Neural cell (in vitro differentiated cells): ENCODE measurements at regions not wholly inside any gene's neighbourhood (a gene's known extent, or its start where the extent isn't known, plus 50 kb on each side); places are given as distances from the start of the nearest gene placed in this dataset.

ENCODE experiments used
- H2AFZ ChIP-seq: fragments of 200-600, 300-800 bp; sonication (generic), shearing (Covaris generic); 2 replicates; pipeline ENCODE4 v1.6.0; 2014; ENCODE audit warnings: low read depth, mild to moderate bottlenecking, antibody characterized with exemption, low read length, moderate library complexity
- H3F3A ChIP-seq: fragments of 200-600 bp; shearing (Covaris generic); 2 replicates; pipeline ENCODE4 v1.6.1; 2016; ENCODE audit warnings: mild to moderate bottlenecking, moderate library complexity, mixed read lengths, antibody characterized with exemption, low read length; ENCODE audit not compliant: insufficient read depth, poor library complexity, severe bottlenecking
- H3K27ac ChIP-seq: fragments of 200-600, 300-800 bp; sonication (generic), shearing (Covaris generic); 2 replicates; pipeline ENCODE4 v1.5.1; 2014; ENCODE audit warnings: mild to moderate bottlenecking, low read length, moderate library complexity
- H3K27me3 ChIP-seq: fragments of 300-800, 200-600 bp; sonication (generic), shearing (Covaris generic); 2 replicates; pipeline ENCODE4 v1.6.0; 2014; ENCODE audit warnings: mild to moderate bottlenecking, low read depth, low read length, moderate library complexity; ENCODE audit not compliant: insufficient read depth
- H3K36me3 ChIP-seq: fragments of 300-800, 200-600 bp; sonication (generic), shearing (Covaris generic); 2 replicates; pipeline ENCODE4 v1.5.1; 2014; ENCODE audit warnings: mild to moderate bottlenecking, antibody characterized with exemption, low read length, moderate library complexity; ENCODE audit not compliant: insufficient read depth
- H3K4me2 ChIP-seq: fragments of 300-800, 200-600 bp; sonication (generic), shearing (Covaris generic); 2 replicates; pipeline ENCODE4 v1.6.0; 2014; ENCODE audit warnings: mild to moderate bottlenecking, low read length
- H3K4me3 ChIP-seq: fragments of 300-800, 200-600 bp; sonication (generic), shearing (Covaris generic); 2 replicates; pipeline ENCODE4 v1.5.1; 2014; ENCODE audit warnings: mild to moderate bottlenecking, low read length, moderate library complexity
- H3K79me2 ChIP-seq: fragments of 200-600 bp; shearing (Covaris generic); replicated peaks from 2 replicates; pipeline ENCODE4 v1.6.0; 2014; ENCODE audit warnings: mild to moderate bottlenecking, low read length, moderate library complexity; ENCODE audit not compliant: insufficient read depth
- H3K9ac ChIP-seq: fragments of 300-800, 200-600 bp; sonication (generic), shearing (Covaris generic); 2 replicates; pipeline ENCODE4 v1.6.1; 2016; ENCODE audit warnings: mild to moderate bottlenecking, low read length, mixed read lengths
- H3K9me2 ChIP-seq: fragments of 200-600 bp; shearing (Covaris generic); 2 replicates; pipeline ENCODE4 v1.6.1; 2016; ENCODE audit warnings: mild to moderate bottlenecking, low read length, mixed read lengths; ENCODE audit not compliant: insufficient read depth
- H3K9me3 ChIP-seq: fragments of 200-600, 300-800 bp; sonication (generic), shearing (Covaris generic); 2 replicates; pipeline ENCODE4 v1.6.1; 2016; ENCODE audit warnings: mild to moderate bottlenecking, mixed run types, low read length, moderate library complexity, mixed read lengths
- H4K20me1 ChIP-seq: fragments of 200-600 bp; shearing (Covaris generic); 2 replicates; pipeline ENCODE4 v1.6.1; 2016; ENCODE audit warnings: mild to moderate bottlenecking, mixed run types; ENCODE audit not compliant: insufficient read depth
- EP300 ChIP-seq: fragments of 450-650 bp; conservative IDR thresholded peaks from 2 replicates; pipeline ENCODE4 v1.6.1; 2014; ENCODE audit warnings: antibody characterized with exemption, mild to moderate bottlenecking, moderate library complexity; ENCODE audit not compliant: poor library complexity, severe bottlenecking
- EZH2 ChIP-seq: fragments of 200-600, 300-800 bp; shearing (Covaris generic), sonication (generic); IDR thresholded peaks from 2 replicates; pipeline ENCODE4 v1.6.1; 2014; ENCODE audit warnings: antibody characterized with exemption, low read length, borderline replicate concordance, mild to moderate bottlenecking; ENCODE audit not compliant: insufficient read depth, poor library complexity, severe bottlenecking
- MXI1 ChIP-seq: fragments of 450-650 bp; conservative IDR thresholded peaks from 2 replicates; pipeline ENCODE4 v1.6.1; 2014; ENCODE audit warnings: antibody characterized with exemption, mild to moderate bottlenecking; ENCODE audit not compliant: poor library complexity, severe bottlenecking
- POLR2AphosphoS5 ChIP-seq: IDR thresholded peaks from 2 replicates; pipeline ENCODE4 v1.6.1; 2012
- RAD21 ChIP-seq: fragments of 450-650 bp; conservative IDR thresholded peaks from 2 replicates; pipeline ENCODE4 v1.6.1; 2014; ENCODE audit warnings: antibody characterized with exemption, mild to moderate bottlenecking, moderate library complexity
- SMC3 ChIP-seq: fragments of 450-650 bp; conservative IDR thresholded peaks from 2 replicates; pipeline ENCODE4 v1.6.1; 2014; ENCODE audit warnings: antibody characterized with exemption, mild to moderate bottlenecking, moderate library complexity; ENCODE audit not compliant: poor library complexity
- TAF1 ChIP-seq: IDR thresholded peaks from 2 replicates; pipeline ENCODE4 v1.6.1; 2012; ENCODE audit warnings: low read depth
- TF ChIP-seq, protein P1 (sequence below): IDR thresholded peaks from 2 replicates; pipeline ENCODE4 v1.6.1; 2012; ENCODE audit warnings: borderline replicate concordance
- TF ChIP-seq, protein P2 (sequence below): fragments of 450-650 bp; IDR thresholded peaks from 2 replicates; pipeline ENCODE4 v1.5.1; 2014; ENCODE audit warnings: antibody characterized with exemption, mild to moderate bottlenecking, moderate library complexity; ENCODE audit not compliant: poor library complexity, severe bottlenecking

DNA sequence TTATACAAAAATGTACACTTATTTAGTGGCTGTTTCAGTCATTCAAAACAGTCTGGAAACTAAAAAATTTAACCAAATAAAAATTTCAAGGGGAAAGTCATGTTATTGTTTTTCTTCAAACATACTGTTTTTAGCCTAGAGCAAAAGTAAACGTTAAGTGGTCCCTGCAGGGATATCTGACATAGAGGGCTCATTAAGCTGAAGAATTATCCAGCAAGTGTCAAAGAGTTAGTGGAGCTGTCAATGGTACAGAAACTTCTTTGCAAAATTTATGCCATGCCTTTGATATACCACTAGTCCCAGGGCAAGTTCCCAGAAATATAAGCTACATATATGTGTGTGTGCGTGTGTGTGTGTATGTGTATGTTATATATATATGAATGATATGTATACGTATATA lies 894.2 kb downstream of the KCNJ2 start:
- H3K9me2 ChIP-seq = no peaks in the 10 kb centered on the region
- H3K9me3 ChIP-seq = no peaks in the 10 kb centered on the region
- no peaks in the 10 kb centered on the region for H3F3A ChIP-seq
- no peak overlapping the region for H3K4me3 ChIP-seq
- H3K36me3 ChIP-seq = no peaks in the 10 kb centered on the region
- no peak overlapping the region for H3K27ac ChIP-seq
- no peaks in the 10 kb centered on the region for H4K20me1 ChIP-seq
- TF ChIP-seq POLR2AphosphoS5 (no peak), EP300 (no peak), MXI1 (no peak), TAF1 (no peak), EZH2 (no peak), SMC3 (no peak), RAD21 (no peak)
- TF ChIP-seq, protein P1, sequence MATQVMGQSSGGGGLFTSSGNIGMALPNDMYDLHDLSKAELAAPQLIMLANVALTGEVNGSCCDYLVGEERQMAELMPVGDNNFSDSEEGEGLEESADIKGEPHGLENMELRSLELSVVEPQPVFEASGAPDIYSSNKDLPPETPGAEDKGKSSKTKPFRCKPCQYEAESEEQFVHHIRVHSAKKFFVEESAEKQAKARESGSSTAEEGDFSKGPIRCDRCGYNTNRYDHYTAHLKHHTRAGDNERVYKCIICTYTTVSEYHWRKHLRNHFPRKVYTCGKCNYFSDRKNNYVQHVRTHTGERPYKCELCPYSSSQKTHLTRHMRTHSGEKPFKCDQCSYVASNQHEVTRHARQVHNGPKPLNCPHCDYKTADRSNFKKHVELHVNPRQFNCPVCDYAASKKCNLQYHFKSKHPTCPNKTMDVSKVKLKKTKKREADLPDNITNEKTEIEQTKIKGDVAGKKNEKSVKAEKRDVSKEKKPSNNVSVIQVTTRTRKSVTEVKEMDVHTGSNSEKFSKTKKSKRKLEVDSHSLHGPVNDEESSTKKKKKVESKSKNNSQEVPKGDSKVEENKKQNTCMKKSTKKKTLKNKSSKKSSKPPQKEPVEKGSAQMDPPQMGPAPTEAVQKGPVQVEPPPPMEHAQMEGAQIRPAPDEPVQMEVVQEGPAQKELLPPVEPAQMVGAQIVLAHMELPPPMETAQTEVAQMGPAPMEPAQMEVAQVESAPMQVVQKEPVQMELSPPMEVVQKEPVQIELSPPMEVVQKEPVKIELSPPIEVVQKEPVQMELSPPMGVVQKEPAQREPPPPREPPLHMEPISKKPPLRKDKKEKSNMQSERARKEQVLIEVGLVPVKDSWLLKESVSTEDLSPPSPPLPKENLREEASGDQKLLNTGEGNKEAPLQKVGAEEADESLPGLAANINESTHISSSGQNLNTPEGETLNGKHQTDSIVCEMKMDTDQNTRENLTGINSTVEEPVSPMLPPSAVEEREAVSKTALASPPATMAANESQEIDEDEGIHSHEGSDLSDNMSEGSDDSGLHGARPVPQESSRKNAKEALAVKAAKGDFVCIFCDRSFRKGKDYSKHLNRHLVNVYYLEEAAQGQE = no peak
- TF ChIP-seq, protein P2, sequence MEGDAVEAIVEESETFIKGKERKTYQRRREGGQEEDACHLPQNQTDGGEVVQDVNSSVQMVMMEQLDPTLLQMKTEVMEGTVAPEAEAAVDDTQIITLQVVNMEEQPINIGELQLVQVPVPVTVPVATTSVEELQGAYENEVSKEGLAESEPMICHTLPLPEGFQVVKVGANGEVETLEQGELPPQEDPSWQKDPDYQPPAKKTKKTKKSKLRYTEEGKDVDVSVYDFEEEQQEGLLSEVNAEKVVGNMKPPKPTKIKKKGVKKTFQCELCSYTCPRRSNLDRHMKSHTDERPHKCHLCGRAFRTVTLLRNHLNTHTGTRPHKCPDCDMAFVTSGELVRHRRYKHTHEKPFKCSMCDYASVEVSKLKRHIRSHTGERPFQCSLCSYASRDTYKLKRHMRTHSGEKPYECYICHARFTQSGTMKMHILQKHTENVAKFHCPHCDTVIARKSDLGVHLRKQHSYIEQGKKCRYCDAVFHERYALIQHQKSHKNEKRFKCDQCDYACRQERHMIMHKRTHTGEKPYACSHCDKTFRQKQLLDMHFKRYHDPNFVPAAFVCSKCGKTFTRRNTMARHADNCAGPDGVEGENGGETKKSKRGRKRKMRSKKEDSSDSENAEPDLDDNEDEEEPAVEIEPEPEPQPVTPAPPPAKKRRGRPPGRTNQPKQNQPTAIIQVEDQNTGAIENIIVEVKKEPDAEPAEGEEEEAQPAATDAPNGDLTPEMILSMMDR = no peak
- H3K9ac ChIP-seq = no peak overlapping the region
- H3K79me2 ChIP-seq = no peaks in the 10 kb centered on the region
- H3K27me3 ChIP-seq = no peaks in the 10 kb centered on the region
- no peak overlapping the region for H2AFZ ChIP-seq
- H3K4me2 ChIP-seq = no peak overlapping the region

GRCh38 chr17:71067669-71068407 lies 898.5 kb downstream of the KCNJ2 start:
- no peaks in the 10 kb centered on the region for H3K9me3 ChIP-seq
- H3K36me3 ChIP-seq = no peaks in the 10 kb centered on the region
- H3K4me2 ChIP-seq = no peak overlapping the region
- no peak overlapping the region for H2AFZ ChIP-seq
- H3K9me2 ChIP-seq = no peaks in the 10 kb centered on the region
- no peak overlapping the region for H3K27ac ChIP-seq
- TF ChIP-seq SMC3 = no peak
- TF ChIP-seq MXI1 = no peak
- no peak for TF ChIP-seq EP300
- no peak for TF ChIP-seq TAF1
- TF ChIP-seq RAD21 = no peak
- no peak for TF ChIP-seq POLR2AphosphoS5
- TF ChIP-seq, protein P1 = no peak
- TF ChIP-seq, protein P2 = no peak
- no peak for TF ChIP-seq EZH2
- H3K27me3 ChIP-seq = no peaks in the 10 kb centered on the region
- H3K4me3 ChIP-seq = no peak overlapping the region
- H3K9ac ChIP-seq = no peak overlapping the region
- H3F3A ChIP-seq = no peaks in the 10 kb centered on the region
- H3K79me2 ChIP-seq = no peaks in the 10 kb centered on the region
- no peaks in the 10 kb centered on the region for H4K20me1 ChIP-seq
